H1 (cell line): ENCODE measurements at regions not wholly inside any gene's neighbourhood (a gene's known extent, or its start where the extent isn't known, plus 50 kb on each side); places are given as distances from the start of the nearest gene placed in this dataset.

ENCODE experiments used
- TBP ChIP-seq: IDR thresholded peaks from 2 replicates; pipeline ENCODE4 v1.6.1; 2011; ENCODE audit warnings: low read depth, low read length, improper control_type of control experiment

DNA sequence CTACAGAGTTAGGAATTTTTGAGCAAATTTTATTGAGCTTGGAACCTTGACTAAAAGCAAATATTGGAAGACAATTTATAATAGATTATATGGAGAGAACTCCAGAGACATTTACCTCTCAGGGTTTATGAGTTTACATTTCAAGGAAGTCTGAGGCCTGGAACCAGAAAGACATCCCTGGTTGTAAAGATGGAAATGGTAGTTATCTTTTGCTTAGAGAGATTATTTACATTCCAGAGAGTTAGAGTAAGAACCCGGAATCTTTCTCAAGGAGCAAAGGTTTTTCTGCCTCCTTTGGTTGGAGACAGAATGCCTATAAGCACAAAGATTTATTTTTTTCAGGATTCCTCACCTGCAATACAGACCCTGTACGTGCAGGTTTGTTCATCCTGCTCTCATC is 458.1 kb downstream of the TBL1XR1 start (continued):
- no peak for TF ChIP-seq TBP
